Vagina (tissue), 2 donors: ENCODE measurements at regions not wholly inside any gene's neighbourhood (a gene's known extent, or its start where the extent isn't known, plus 50 kb on each side); places are given as distances from the start of the nearest gene placed in this dataset.

Source experiments
- DNase-seq, 2 donors: peaks; one replicate each; pipeline ENCODE4 v3.0.0-alpha.2; 2017; ENCODE audit errors: extremely low spot score in 2 of 2
- H3K27ac ChIP-seq: fragments of 200-600 bp; sonication (generic); one replicate; pipeline ENCODE4 v1.5.1; 2019
- H3K27me3 ChIP-seq: fragments of 200-600 bp; sonication (generic); one replicate; pipeline ENCODE4 v1.5.1; 2019
- H3K36me3 ChIP-seq, 2 donors: fragments of 200-600 bp; sonication (generic); one replicate each; pipeline ENCODE4 v1.5.1; 2017 to 2019
- H3K4me1 ChIP-seq: fragments of 200-600 bp; sonication (generic); one replicate; pipeline ENCODE4 v1.5.1; 2019
- H3K4me3 ChIP-seq, 2 donors: fragments of 200-600 bp; sonication (generic); 1 replicate in 1 of 2; 2 replicates in 1 of 2; pipeline ENCODE4 v1.5.1; 2016 to 2019
- H3K9me3 ChIP-seq: fragments of 200-600 bp; sonication (generic); one replicate; pipeline ENCODE4 v1.5.1; 2019
- CTCF ChIP-seq, 3 experiments: fragments of 450-650 bp in 2 of 3; fragments of 200-600 bp in 1 of 3; sonication (generic) in 1 of 3; IDR thresholded peaks; one replicate each; pipeline ENCODE4 v1.5.1; 2017 to 2019; ENCODE audit warnings: antibody characterized with exemption in 3 of 3, mild to moderate bottlenecking in 2 of 3, moderate library complexity in 2 of 3
- POLR2A ChIP-seq, 2 donors: fragments of 450-650 bp; IDR thresholded peaks; one replicate each; pipeline ENCODE4 v1.6.1; 2017; ENCODE audit warnings: antibody characterized with exemption in 2 of 2, mild to moderate bottlenecking in 2 of 2, moderate library complexity in 2 of 2
- POLR2AphosphoS5 ChIP-seq, 2 donors: sonication (generic); formaldehyde crosslinking; IDR thresholded peaks; one replicate each; pipeline ENCODE4 v1.9.0; 2017; ENCODE audit warnings: antibody characterized with exemption in 2 of 2, mild to moderate bottlenecking in 2 of 2, low read depth in 1 of 2; ENCODE audit not compliant: insufficient read depth in 1 of 2
- intact Hi-C: fragments of 100-400 bp; cut with DNase I; formaldehyde crosslinking; loops from one replicate; pipeline ENCODE4 v1.15.1; 2023

GRCh38 chr3:80017369-80017768, 249.6 kb upstream of the ROBO1 start:
- intact Hi-C loops: no loop called here
- TF ChIP-seq POLR2A (IDR thresholded peaks at IDR 0.05): no peak
- no peak for TF ChIP-seq POLR2AphosphoS5 (IDR thresholded peaks at IDR 0.05; ENCODE audit: insufficient read depth in 1 of 2, low read depth in 1 of 2)
- no peak for TF ChIP-seq CTCF (IDR thresholded peaks at IDR 0.05)

GRCh38 chr3:80014576-80014975, 246.8 kb upstream of the ROBO1 start:
- intact Hi-C loops: no loop called here
- no peaks in the 10 kb centered on the region for H3K4me1 ChIP-seq
- no peaks in the 10 kb centered on the region for H3K9me3 ChIP-seq

More at GRCh38 chr3:80017369-80017768, 249.6 kb upstream of the ROBO1 start:
- Histone ChIP-seq H3K4me1 (no peaks in the 10 kb centered on the region), H3K36me3 (no peaks in the 10 kb centered on the region), H3K27me3 (no peaks in the 10 kb centered on the region), H3K9me3 (no peaks in the 10 kb centered on the region), H3K27ac (no peak overlapping the region), H3K4me3 (no peak overlapping the region)
- DNase-seq: no peak

GRCh38 chr3:80010021-80010571, 242.3 kb upstream of the ROBO1 start:
- Histone ChIP-seq H3K27ac (no peak overlapping the region), H3K4me1 (no peaks in the 10 kb centered on the region), H3K4me3 (no peak overlapping the region), H3K36me3 (no peaks in the 10 kb centered on the region), H3K27me3 (no peaks in the 10 kb centered on the region), H3K9me3 (no peaks in the 10 kb centered on the region)
- DNase-seq: no peak
- TF ChIP-seq CTCF (IDR thresholded peaks at IDR 0.05) (no peak), POLR2A (IDR thresholded peaks at IDR 0.05) (no peak), POLR2AphosphoS5 (IDR thresholded peaks at IDR 0.05; ENCODE audit: insufficient read depth in 1 of 2, low read depth in 1 of 2) (no peak)
- intact Hi-C loops: no loop called here

More at GRCh38 chr3:80014576-80014975, 246.8 kb upstream of the ROBO1 start:
- no peak for DNase-seq
- H3K36me3 ChIP-seq: no peaks in the 10 kb centered on the region
- no peaks in the 10 kb centered on the region for H3K27me3 ChIP-seq
- TF ChIP-seq CTCF (IDR thresholded peaks at IDR 0.05): no peak
- TF ChIP-seq POLR2A (IDR thresholded peaks at IDR 0.05): no peak
- no peak for TF ChIP-seq POLR2AphosphoS5 (IDR thresholded peaks at IDR 0.05; ENCODE audit: insufficient read depth in 1 of 2, low read depth in 1 of 2)
- H3K27ac ChIP-seq: no peak overlapping the region
- no peak overlapping the region for H3K4me3 ChIP-seq

GRCh38 chr3:80007522-80007921, 239.7 kb upstream of the ROBO1 start:
- H3K4me3 ChIP-seq: no peak overlapping the region
- TF ChIP-seq POLR2AphosphoS5 (IDR thresholded peaks at IDR 0.05; ENCODE audit: insufficient read depth in 1 of 2, low read depth in 1 of 2) (no peak), CTCF (IDR thresholded peaks at IDR 0.05) (no peak), POLR2A (IDR thresholded peaks at IDR 0.05) (no peak)
- H3K9me3 ChIP-seq: no peaks in the 10 kb centered on the region
- no peaks in the 10 kb centered on the region for H3K4me1 ChIP-seq
- H3K27ac ChIP-seq: no peak overlapping the region
- H3K36me3 ChIP-seq: no peaks in the 10 kb centered on the region
- no peak for DNase-seq
- H3K27me3 ChIP-seq: no peaks in the 10 kb centered on the region
- intact Hi-C loops: no loop called here

- Histone ChIP-seq H3K4me3 (no peak overlapping the region), H3K36me3 (no peaks in the 10 kb centered on the region), H3K27me3 (no peaks in the 10 kb centered on the region), H3K9me3 (no peaks in the 10 kb centered on the region), H3K27ac (no peak overlapping the region), H3K4me1 (no peaks in the 10 kb centered on the region)
- TF ChIP-seq CTCF (IDR thresholded peaks at IDR 0.05) (no peak), POLR2AphosphoS5 (IDR thresholded peaks at IDR 0.05; ENCODE audit: insufficient read depth in 1 of 2, low read depth in 1 of 2) (no peak), POLR2A (IDR thresholded peaks at IDR 0.05) (no peak)
- intact Hi-C loops: no loop called here
- DNase-seq: no peak
Observed at GRCh38 chr3:80006315-80006714, 238.5 kb upstream of the ROBO1 start.
